ENCODE measurements at regions not wholly inside any gene's neighbourhood (a gene's known extent, or its start where the extent isn't known, plus 50 kb on each side); places are given as distances from the start of the nearest gene placed in this dataset.
"Not testable (repeated sequence)": the region's sequence is repeated elsewhere in the genome, so short reads cannot be mapped to it uniquely, and the experiment has no call there.

GRCh38 chr3:95514260-95514659, 1300.1 kb upstream of the EPHA6 start:
- DNase-seq = no peak

- DNase-seq = no peak
Observed at GRCh38 chr3:95521396-95521795, 1293.0 kb upstream of the EPHA6 start.

- no peak for DNase-seq
Observed at GRCh38 chr3:95522449-95522848, 1291.9 kb upstream of the EPHA6 start.

GRCh38 chr3:95539950-95540483, 1274.4 kb upstream of the EPHA6 start:
- no peak for DNase-seq

GRCh38 chr3:95565502-95565901, 1248.9 kb upstream of the EPHA6 start:
- DNase-seq = no peak

GRCh38 chr3:95567346-95567745, 1247.0 kb upstream of the EPHA6 start:
- DNase-seq = no peak

- DNase-seq = no peak
Observed at GRCh38 chr3:95586754-95587153, 1227.6 kb upstream of the EPHA6 start.

- DNase-seq = not testable (repeated sequence)
Observed at GRCh38 chr3:95587641-95588040, 1226.8 kb upstream of the EPHA6 start.

GRCh38 chr3:95588473-95588872, 1225.9 kb upstream of the EPHA6 start:
- no peak for DNase-seq

- DNase-seq = no peak
Observed at GRCh38 chr3:95595416-95596075, 1218.8 kb upstream of the EPHA6 start.

GRCh38 chr3:95607926-95608325, 1206.5 kb upstream of the EPHA6 start:
- no peak for DNase-seq

GRCh38 chr3:95609411-95609810, 1205.0 kb upstream of the EPHA6 start:
- DNase-seq = no peak

GRCh38 chr3:95612611-95613010, 1201.8 kb upstream of the EPHA6 start:
- DNase-seq = no peak

- DNase-seq = no peak
Observed at GRCh38 chr3:95613993-95614392, 1200.4 kb upstream of the EPHA6 start.

- no peak for DNase-seq
Observed at GRCh38 chr3:95615592-95616310, 1198.6 kb upstream of the EPHA6 start.

- no peak for DNase-seq
Observed at GRCh38 chr3:95626107-95626506, 1188.3 kb upstream of the EPHA6 start.

- no peak for DNase-seq
Observed at GRCh38 chr3:95627293-95627692, 1187.1 kb upstream of the EPHA6 start.

GRCh38 chr3:95627697-95628096, 1186.7 kb upstream of the EPHA6 start:
- DNase-seq = no peak

- DNase-seq = no peak
Observed at GRCh38 chr3:95629802-95630201, 1184.6 kb upstream of the EPHA6 start.

- no peak for DNase-seq
Observed at GRCh38 chr3:95645291-95645690, 1169.1 kb upstream of the EPHA6 start.

GRCh38 chr3:95654570-95655362, 1159.6 kb upstream of the EPHA6 start:
- no peak for DNase-seq

- no peak for DNase-seq
Observed at GRCh38 chr3:95655363-95655986, 1158.9 kb upstream of the EPHA6 start.

GRCh38 chr3:95670765-95671164, 1143.6 kb upstream of the EPHA6 start:
- no peak for DNase-seq

Measured in occipital lobe (tissue), 1 donor.